ENCODE measurements at regions not wholly inside any gene's neighbourhood (a gene's known extent, or its start where the extent isn't known, plus 50 kb on each side); places are given as distances from the start of the nearest gene placed in this dataset.
"Not testable (repeated sequence)": the region's sequence is repeated elsewhere in the genome, so short reads cannot be mapped to it uniquely, and the experiment has no call there.

DNA sequence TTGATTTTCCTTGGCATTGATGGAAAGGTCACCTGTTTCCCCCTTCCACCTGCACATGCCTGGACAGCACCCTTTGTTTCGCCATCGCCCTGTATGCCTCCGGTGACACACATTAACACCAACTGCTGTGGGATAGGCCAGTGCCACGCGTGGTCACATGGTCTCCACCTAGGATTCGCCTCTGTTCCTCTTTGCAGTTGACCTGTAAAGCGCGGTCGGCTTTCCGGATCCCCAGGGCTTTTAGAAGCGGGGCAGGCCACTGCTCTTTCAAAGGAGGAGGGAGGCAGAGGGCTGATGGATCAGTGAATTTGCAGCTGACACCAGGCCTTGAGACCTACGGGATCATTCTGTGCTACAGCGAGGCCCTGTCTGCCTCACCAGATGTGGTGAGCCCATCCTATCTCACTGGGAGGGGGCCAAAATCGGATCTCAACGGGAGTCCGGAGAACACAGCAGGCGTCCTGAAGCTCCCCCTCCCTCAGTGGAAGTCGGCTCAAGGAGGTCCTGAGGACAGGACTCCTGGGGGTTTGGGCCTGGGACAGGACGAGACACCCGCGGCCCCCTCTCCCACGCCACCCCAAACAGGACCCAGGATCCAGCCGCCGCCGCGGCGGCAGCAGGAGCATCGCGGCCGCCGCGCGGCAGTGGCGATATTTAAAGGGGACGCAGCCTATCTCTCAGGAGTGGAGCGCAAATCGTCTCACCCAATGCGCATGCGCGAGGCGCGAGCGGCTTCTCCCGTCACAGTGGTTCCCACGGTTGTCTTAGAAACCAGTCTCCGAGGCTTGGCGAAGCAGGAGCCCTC lies 973.8 kb upstream of the DEFB115 start:
- TF ChIP-seq, protein P1, sequence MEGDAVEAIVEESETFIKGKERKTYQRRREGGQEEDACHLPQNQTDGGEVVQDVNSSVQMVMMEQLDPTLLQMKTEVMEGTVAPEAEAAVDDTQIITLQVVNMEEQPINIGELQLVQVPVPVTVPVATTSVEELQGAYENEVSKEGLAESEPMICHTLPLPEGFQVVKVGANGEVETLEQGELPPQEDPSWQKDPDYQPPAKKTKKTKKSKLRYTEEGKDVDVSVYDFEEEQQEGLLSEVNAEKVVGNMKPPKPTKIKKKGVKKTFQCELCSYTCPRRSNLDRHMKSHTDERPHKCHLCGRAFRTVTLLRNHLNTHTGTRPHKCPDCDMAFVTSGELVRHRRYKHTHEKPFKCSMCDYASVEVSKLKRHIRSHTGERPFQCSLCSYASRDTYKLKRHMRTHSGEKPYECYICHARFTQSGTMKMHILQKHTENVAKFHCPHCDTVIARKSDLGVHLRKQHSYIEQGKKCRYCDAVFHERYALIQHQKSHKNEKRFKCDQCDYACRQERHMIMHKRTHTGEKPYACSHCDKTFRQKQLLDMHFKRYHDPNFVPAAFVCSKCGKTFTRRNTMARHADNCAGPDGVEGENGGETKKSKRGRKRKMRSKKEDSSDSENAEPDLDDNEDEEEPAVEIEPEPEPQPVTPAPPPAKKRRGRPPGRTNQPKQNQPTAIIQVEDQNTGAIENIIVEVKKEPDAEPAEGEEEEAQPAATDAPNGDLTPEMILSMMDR (IDR thresholded peaks at IDR 0.05; ENCODE audit: low read depth, low read length, poor library complexity, severe bottlenecking): not testable (repeated sequence)
- TF ChIP-seq EZH2phosphoT487 (IDR thresholded peaks at IDR 0.05; ENCODE audit: borderline replicate concordance, low read length): not testable (repeated sequence)
